BJ (cell line): ENCODE measurements at regions not wholly inside any gene's neighbourhood (a gene's known extent, or its start where the extent isn't known, plus 50 kb on each side); places are given as distances from the start of the nearest gene placed in this dataset.
"Not testable (repeated sequence)": the region's sequence is repeated elsewhere in the genome, so short reads cannot be mapped to it uniquely, and the experiment has no call there.

Experiments
- CTCF ChIA-PET: fragments of 350-600 bp; formaldehyde crosslinking; extraction: SDS; loops from one replicate; lab custom pipeline; 2021; ENCODE audit warnings: antibody characterized with exemption, inconsistent platforms; lab: Yijun Ruan, JAX
- POLR2A ChIA-PET: fragments of 300-600 bp; sonication (Branson Sonifier 250); formaldehyde crosslinking; extraction: SDS; loops from one replicate; lab custom pipeline; 2021; ENCODE audit warnings: antibody characterized with exemption; lab: Charles Lee
- DNase-seq: peaks from one replicate; pipeline ENCODE4 v3.0.0-alpha.2; 2011; ENCODE audit warnings: low read depth
- H3K27me3 ChIP-seq: 2 replicates; pipeline ENCODE4 v1.6.0; 2011; ENCODE audit warnings: low read length; ENCODE audit not compliant: control insufficient read depth, insufficient read depth
- H3K36me3 ChIP-seq: 2 replicates; pipeline ENCODE4 v1.5.1; 2011; ENCODE audit warnings: low read length; ENCODE audit not compliant: control insufficient read depth, insufficient read depth
- H3K4me3 ChIP-seq: 2 replicates; pipeline ENCODE4 v1.5.1; 2011; ENCODE audit warnings: low read depth, mild to moderate bottlenecking, control low read depth, low read length
- CTCF ChIP-seq: IDR thresholded peaks from 2 replicates; pipeline ENCODE4 v1.5.1; 2011; ENCODE audit warnings: low read depth, mild to moderate bottlenecking, control low read depth, inconsistent platforms, low read length, moderate library complexity; ENCODE audit not compliant: insufficient read depth

DNA sequence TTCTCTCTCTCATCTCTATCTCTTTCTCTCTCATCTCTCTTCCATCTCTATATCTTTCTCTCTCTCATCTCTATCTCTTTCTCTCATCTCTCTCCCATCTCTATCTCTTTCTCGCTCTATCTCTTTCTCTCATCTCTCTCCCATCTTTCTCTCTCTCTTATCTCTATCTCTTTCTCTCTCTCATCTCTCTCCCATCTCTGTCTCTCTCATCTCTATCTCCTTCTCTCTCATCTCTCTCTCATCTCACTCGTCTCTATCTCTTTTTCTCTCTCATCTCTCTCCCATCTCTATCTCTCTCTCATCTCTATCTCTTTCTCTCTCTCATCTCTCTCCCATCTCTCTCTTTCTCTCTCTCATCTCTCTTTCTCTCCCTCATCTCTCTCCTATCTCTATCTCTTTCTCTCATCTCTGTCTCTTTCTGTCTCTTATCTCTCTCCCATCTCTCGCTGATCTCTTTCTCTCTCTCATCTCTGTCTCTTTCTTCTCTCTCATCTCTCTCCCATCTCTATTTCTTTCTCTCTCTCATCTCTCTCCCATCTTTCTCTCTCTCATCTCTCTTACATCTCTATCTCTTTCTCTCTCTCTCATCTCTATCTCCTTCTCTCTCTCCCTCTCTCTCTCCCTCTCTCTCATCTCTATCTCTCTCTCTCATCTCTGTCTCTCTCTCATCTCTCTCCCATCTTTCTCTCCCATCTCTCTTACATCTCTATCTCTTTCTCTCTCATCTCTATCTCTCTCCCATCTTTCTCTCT, 388.7 kb downstream of the NPHP4 start:
- H3K27me3 ChIP-seq, result no peaks in the 10 kb centered on the region
- no peak overlapping the region for H3K4me3 ChIP-seq
- ChIA-PET CTCF (no interaction called here), POLR2A (no interaction called here)
- no peaks in the 10 kb centered on the region for H3K36me3 ChIP-seq
- no peak for TF ChIP-seq CTCF
- DNase-seq, result no peak

- CTCF ChIA-PET, POLR2A ChIA-PET, H3K36me3 ChIP-seq, H3K27me3 ChIP-seq, DNase-seq, H3K4me3 ChIP-seq: not testable (repeated sequence)
Measured at GRCh38 chr1:5602718-5603117, 389.5 kb downstream of the NPHP4 start.

DNA sequence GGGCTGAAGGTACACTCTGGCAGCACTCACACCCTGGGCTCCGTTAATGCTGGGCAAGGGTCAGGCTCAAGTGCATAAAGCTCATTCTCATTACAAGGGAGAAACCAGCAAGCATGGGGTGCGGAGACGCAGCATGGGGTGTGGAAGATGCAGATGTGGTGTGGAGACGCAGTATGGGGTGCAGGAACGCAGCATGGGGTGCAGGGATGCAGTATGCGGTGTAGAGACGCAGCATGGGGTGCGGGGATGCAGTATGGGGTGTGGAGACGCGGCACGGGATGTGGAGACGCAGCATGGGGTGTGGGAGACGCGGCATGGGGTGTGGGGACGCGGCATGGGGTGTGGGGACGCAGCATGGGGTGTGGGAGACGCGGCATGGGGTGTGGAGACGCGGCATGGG, 390.7 kb downstream of the NPHP4 start:
- Histone ChIP-seq H3K36me3 (no peaks in the 10 kb centered on the region), H3K27me3 (no peaks in the 10 kb centered on the region), H3K4me3 (no peak overlapping the region)
- ChIA-PET CTCF (no interaction called here), POLR2A (no interaction called here)
- no peak for TF ChIP-seq CTCF
- no peak for DNase-seq

- Histone ChIP-seq H3K36me3 (no peaks in the 10 kb centered on the region), H3K4me3 (no peak overlapping the region), H3K27me3 (no peaks in the 10 kb centered on the region)
- ChIA-PET CTCF (no interaction called here), POLR2A (no interaction called here)
- no peak for TF ChIP-seq CTCF
- no peak for DNase-seq
Measured at GRCh38 chr1:5599541-5599940, 392.7 kb downstream of the NPHP4 start.

DNA sequence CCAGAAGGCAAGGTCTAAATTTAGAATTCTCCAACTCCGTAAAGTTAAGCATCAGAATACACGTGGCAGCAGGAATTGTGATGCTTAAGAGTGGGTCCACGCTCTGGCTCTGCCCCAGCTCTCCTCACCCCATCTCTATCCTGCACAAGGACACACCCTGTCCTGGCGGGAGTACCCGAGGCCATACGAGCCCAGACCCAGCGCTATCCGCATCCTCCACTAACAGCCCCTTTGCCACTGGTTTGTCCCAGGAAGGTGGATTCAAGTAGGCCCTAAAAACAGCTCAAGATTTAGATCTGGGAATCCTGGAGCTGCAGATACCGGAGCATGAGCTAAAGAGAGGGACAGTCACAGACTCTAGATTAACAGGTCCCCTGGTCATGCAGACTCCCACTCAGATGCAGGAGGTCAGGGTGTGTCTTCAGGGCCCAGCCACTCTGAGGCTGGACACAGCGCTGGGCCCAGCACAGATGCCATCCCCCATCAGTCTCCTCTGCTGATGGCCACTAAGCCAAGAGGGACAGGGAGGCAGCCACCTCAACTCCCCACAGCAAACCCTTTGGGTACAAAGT, 393.3 kb downstream of the NPHP4 start:
- Histone ChIP-seq H3K27me3 (no peaks in the 10 kb centered on the region), H3K36me3 (no peaks in the 10 kb centered on the region), H3K4me3 (no peak overlapping the region)
- POLR2A ChIA-PET, result no interaction called here
- CTCF ChIA-PET, result no interaction called here
- no peak for TF ChIP-seq CTCF
- no peak for DNase-seq
